GM10266 (cell line): ENCODE measurements at regions not wholly inside any gene's neighbourhood (a gene's known extent, or its start where the extent isn't known, plus 50 kb on each side); places are given as distances from the start of the nearest gene placed in this dataset.

Source experiments
- DNase-seq: peaks from one replicate; pipeline ENCODE4 v3.0.0; 2012; ENCODE audit errors: extremely low spot score
- CTCF ChIP-seq: IDR thresholded peaks from 2 replicates; pipeline ENCODE4 v1.5.1; 2012; ENCODE audit warnings: mild to moderate bottlenecking, low read depth; ENCODE audit not compliant: control insufficient read depth, insufficient read depth; ENCODE audit errors: missing control alignments

- TF ChIP-seq CTCF: no peak
- no peak for DNase-seq
Measured at GRCh38 chr13:65631078-65631477, 1599.1 kb downstream of the PCDH9 start.

- no peak for TF ChIP-seq CTCF
- DNase-seq: no peak
Measured at GRCh38 chr13:65629926-65630325, 1600.2 kb downstream of the PCDH9 start.

- no peak for TF ChIP-seq CTCF
- DNase-seq: no peak
Measured at GRCh38 chr13:65623148-65623547, 1607.0 kb downstream of the PCDH9 start.

GRCh38 chr13:65615506-65615905, 1614.6 kb downstream of the PCDH9 start:
- no peak for TF ChIP-seq CTCF
- no peak for DNase-seq

- no peak for TF ChIP-seq CTCF
- no peak for DNase-seq
Measured at GRCh38 chr13:65613004-65613403, 1617.1 kb downstream of the PCDH9 start.

- no peak for TF ChIP-seq CTCF
- DNase-seq: no peak
Measured at GRCh38 chr13:65609350-65609749, 1620.8 kb downstream of the PCDH9 start.

- no peak for TF ChIP-seq CTCF
- DNase-seq: no peak
Measured at GRCh38 chr13:65606622-65607021, 1623.5 kb downstream of the PCDH9 start.

- DNase-seq: no peak
- TF ChIP-seq CTCF: no peak
Measured at GRCh38 chr13:65605396-65605795, 1624.7 kb downstream of the PCDH9 start.
